ENCODE measurements at regions not wholly inside any gene's neighbourhood (a gene's known extent, or its start where the extent isn't known, plus 50 kb on each side); places are given as distances from the start of the nearest gene placed in this dataset.

DNA sequence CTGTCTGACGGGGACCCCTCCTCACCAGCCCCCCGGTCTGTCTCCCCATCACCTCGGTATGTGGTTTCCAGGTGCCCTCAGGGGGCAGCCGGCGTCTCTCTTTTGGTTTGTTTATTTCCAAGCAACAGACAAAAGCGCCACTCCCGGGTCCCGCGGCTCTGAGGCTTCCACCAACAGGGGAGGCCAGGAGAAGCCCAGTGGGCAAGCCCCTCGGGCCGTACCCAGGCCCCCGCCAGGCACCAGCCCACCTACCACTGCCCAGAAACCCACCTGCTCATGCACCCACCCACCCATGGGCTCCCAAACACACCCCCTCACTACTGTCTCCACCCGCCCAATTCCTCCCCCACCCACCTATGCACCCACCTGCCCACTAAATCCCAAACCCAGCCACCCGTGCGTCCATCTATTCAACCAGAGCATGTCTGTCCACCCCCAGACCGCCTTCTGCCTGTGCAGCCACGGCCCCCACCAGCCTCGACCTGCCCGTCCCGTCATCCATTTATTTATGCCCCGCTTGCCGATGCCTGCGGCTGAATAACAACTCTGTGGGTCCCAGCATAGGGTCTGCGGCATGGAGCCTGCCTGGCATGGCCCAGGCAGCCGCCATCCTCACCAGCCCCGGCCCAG is 129.8 kb downstream of the FAM53A start:
- TF ChIP-seq POLR2AphosphoS5 (IDR thresholded peaks at IDR 0.05) (no peak), POLR2A (IDR thresholded peaks at IDR 0.05) (no peak), EP300 (IDR thresholded peaks at IDR 0.05) (no peak)
- TF ChIP-seq, protein P1, sequence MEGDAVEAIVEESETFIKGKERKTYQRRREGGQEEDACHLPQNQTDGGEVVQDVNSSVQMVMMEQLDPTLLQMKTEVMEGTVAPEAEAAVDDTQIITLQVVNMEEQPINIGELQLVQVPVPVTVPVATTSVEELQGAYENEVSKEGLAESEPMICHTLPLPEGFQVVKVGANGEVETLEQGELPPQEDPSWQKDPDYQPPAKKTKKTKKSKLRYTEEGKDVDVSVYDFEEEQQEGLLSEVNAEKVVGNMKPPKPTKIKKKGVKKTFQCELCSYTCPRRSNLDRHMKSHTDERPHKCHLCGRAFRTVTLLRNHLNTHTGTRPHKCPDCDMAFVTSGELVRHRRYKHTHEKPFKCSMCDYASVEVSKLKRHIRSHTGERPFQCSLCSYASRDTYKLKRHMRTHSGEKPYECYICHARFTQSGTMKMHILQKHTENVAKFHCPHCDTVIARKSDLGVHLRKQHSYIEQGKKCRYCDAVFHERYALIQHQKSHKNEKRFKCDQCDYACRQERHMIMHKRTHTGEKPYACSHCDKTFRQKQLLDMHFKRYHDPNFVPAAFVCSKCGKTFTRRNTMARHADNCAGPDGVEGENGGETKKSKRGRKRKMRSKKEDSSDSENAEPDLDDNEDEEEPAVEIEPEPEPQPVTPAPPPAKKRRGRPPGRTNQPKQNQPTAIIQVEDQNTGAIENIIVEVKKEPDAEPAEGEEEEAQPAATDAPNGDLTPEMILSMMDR (IDR thresholded peaks at IDR 0.05) = no peak
- H3K9me3 ChIP-seq = no peaks in the 10 kb centered on the region
- no peak for DNase-seq
- H3K36me3 ChIP-seq = no peaks in the 10 kb centered on the region
- intact Hi-C loops (cut with DNase I; ENCODE audit: low total_unique reads) = no loop called here
- H3K4me1 ChIP-seq = peaks cover 0 to 9% (median 5%) of the 10 kb centered on the region in 4 donors
- no peak overlapping the region for H3K27ac ChIP-seq
- no peak overlapping the region for H3K4me3 ChIP-seq
- peaks cover 0 to 82% (median 44%) of the 10 kb centered on the region in 3 donors for H3K27me3 ChIP-seq
- 63 to 71% (median 66%) methylated on average over 23 to 26 of the region's 26 CpGs for WGBS, 5 donors

DNA sequence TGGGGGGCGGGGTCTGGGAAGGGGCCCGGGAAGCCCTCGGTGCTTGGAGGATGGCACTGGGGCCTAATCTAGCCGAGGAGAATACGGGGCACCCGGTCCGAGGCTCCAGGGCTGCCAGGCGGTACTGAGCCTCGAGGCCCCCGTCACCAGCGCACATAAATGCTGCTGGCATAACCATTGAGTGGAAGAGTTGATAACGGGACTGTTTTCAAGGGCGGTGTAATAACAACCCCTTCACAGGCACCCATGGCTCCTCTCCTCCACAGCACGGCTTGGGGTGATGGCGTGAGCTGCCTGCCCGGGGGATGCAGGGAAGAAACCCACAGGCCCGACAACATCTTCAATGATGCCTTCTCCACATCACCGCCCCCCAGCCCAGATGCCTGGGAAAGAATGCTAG is 130.7 kb downstream of the FAM53A start:
- Histone ChIP-seq H3K27ac (no peak overlapping the region), H3K9me3 (no peaks in the 10 kb centered on the region), H3K4me3 (no peak overlapping the region), H3K4me1 (peaks cover 0 to 19% (median 13%) of the 10 kb centered on the region in 4 donors), H3K27me3 (peaks cover 0 to 73% (median 38%) of the 10 kb centered on the region in 3 donors), H3K36me3 (no peaks in the 10 kb centered on the region)
- 80 to 85% (median 82%) methylated on average over 17 to 18 of the region's 18 CpGs for WGBS, 5 donors
- no peak for TF ChIP-seq EP300 (IDR thresholded peaks at IDR 0.05)
- TF ChIP-seq, protein P1 (IDR thresholded peaks at IDR 0.05) = no peak
- no peak for TF ChIP-seq POLR2A (IDR thresholded peaks at IDR 0.05)
- TF ChIP-seq POLR2AphosphoS5 (IDR thresholded peaks at IDR 0.05) = no peak
- no peak for DNase-seq
- intact Hi-C loops (cut with DNase I; ENCODE audit: low total_unique reads) = no loop called here

DNA sequence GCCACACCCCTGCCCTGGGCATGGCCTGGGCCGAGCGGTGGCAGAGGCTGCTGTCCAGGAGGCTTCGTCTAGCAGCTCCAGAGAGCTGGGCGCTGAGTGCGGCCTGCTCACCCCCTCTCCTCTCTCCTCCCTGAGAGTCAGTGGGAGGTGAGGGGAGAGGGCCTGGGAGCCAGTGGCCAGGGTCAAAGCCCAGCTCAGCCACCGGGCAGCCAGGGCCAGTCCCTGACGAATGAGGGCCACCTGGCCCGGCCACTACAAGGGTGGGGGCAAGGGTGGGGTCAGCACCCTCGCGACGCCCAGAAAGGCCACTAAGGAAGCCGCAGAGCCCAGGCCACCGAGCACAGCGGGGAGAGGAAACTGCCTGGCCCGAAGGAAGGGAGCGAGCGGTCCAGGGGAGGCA is 131.7 kb downstream of the FAM53A start:
- H3K27me3 ChIP-seq = peaks cover 0 to 69% (median 30%) of the 10 kb centered on the region in 3 donors
- no peak overlapping the region for H3K4me3 ChIP-seq
- DNase-seq = no peak
- H3K9me3 ChIP-seq = no peaks in the 10 kb centered on the region
- H3K36me3 ChIP-seq = no peaks in the 10 kb centered on the region
- no peak overlapping the region for H3K27ac ChIP-seq
- H3K4me1 ChIP-seq = peaks cover 0 to 24% (median 16%) of the 10 kb centered on the region in 4 donors
- 67 to 80% (median 73%) methylated on average over 10 to 17 of the region's 17 CpGs for WGBS, 5 donors
- TF ChIP-seq EP300 (IDR thresholded peaks at IDR 0.05) = no peak
- no peak for TF ChIP-seq POLR2A (IDR thresholded peaks at IDR 0.05)
- TF ChIP-seq, protein P1 (IDR thresholded peaks at IDR 0.05) = no peak
- TF ChIP-seq POLR2AphosphoS5 (IDR thresholded peaks at IDR 0.05) = no peak
- intact Hi-C loops (cut with DNase I; ENCODE audit: low total_unique reads) = no loop called here

DNA sequence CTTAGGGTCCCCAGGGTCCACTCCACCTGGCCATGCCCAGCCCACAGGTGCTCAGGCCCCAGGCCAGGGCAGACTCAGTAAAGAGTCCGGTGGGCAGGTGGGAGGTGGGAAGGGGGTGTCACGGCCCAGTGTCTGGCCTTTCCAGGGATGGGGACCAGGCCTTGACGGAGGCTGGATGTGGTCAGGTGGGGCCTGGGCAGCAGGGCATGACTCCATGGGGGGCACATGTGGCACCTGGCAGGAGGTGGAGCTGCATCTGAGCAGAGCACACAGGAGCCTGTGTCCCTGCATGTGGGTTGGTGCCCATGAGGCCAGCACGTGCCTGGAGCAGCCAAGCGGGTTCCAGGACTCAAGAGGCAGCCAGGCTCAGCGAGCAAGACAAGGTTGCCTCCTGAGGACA is 132.9 kb downstream of the FAM53A start:
- Histone ChIP-seq H3K27me3 (peaks cover 0 to 56% (median 17%) of the 10 kb centered on the region in 3 donors), H3K36me3 (no peaks in the 10 kb centered on the region), H3K9me3 (no peaks in the 10 kb centered on the region), H3K4me1 (peaks cover 0 to 16% (median 11%) of the 10 kb centered on the region in 4 donors), H3K27ac (no peak overlapping the region), H3K4me3 (no peak overlapping the region)
- 85 to 90% (median 87%) methylated on average over 6 of the region's 6 CpGs; no CpG with 5 or more reads in 1 of the 5 donors for WGBS, 5 donors
- intact Hi-C loops (cut with DNase I; ENCODE audit: low total_unique reads) = no loop called here
- no peak for DNase-seq
- TF ChIP-seq, protein P1 (IDR thresholded peaks at IDR 0.05) = no peak
- TF ChIP-seq POLR2AphosphoS5 (IDR thresholded peaks at IDR 0.05) (no peak), POLR2A (IDR thresholded peaks at IDR 0.05) (no peak), EP300 (IDR thresholded peaks at IDR 0.05) (no peak)

Measured in stomach (tissue), 8 donors.